ENCODE measurements at regions not wholly inside any gene's neighbourhood (a gene's known extent, or its start where the extent isn't known, plus 50 kb on each side); places are given as distances from the start of the nearest gene placed in this dataset.

DNA sequence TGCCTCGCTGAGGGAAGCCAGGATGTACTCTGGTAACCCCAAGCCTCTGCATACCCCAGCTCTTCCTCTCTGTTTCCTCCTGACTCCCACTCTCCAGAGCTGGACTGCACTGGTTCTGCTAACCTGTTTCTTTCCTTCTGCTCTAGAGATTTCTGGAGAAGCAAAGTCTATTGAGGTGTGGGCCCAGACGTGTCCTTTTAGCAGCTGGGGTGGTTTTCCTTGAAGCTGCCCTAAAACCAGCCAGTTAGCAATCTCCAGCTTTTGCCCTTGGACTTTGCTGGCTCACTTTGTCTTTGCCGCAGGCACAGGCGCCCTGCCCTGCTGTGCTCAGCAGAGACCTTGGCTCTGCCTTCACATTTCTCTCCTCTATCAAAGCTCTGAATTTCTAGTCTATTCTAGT is 171.8 kb upstream of the IVNS1ABP start:
- H4K5ac ChIP-seq (ENCODE audit: low read length): no peak overlapping the region
- H3K4me2 ChIP-seq (ENCODE audit: low read length): no peak overlapping the region
- H3K18ac ChIP-seq (ENCODE audit: low read length): no peak overlapping the region
- no peak overlapping the region for H2BK120ac ChIP-seq (ENCODE audit: low read depth, low read length)
- H3K27me3 ChIP-seq (ENCODE audit: insufficient read depth, low read length, poor library complexity): no peaks in the 10 kb centered on the region
- no peak overlapping the region for H3K4ac ChIP-seq (ENCODE audit: low read depth, low read length)
- H3K56ac ChIP-seq (ENCODE audit: low read length): no peak overlapping the region
- no peak overlapping the region for H3K9ac ChIP-seq (ENCODE audit: low read length)
- no peak overlapping the region for H4K8ac ChIP-seq (ENCODE audit: low read depth, low read length)
- no peaks in the 10 kb centered on the region for H3K79me2 ChIP-seq (ENCODE audit: control insufficient read depth, insufficient read depth, low read length)
- DNase-seq: no peak
- WGBS (ENCODE audit: extremely low coverage, insufficient coverage, low lambda C conversion rate): no CpG with 5 or more reads among the region's 4 CpGs
- H3K79me1 ChIP-seq (ENCODE audit: low read length): no peaks in the 10 kb centered on the region
- no peaks in the 10 kb centered on the region for H3K36me3 ChIP-seq (ENCODE audit: control insufficient read depth, insufficient read depth, low read length)
- no peak overlapping the region for H3K27ac ChIP-seq (ENCODE audit: low read depth, low read length)
- no peak overlapping the region for H2BK15ac ChIP-seq (replicated peaks; ENCODE audit: low read depth)
- H3K4me3 ChIP-seq (ENCODE audit: low read length): no peak overlapping the region
- no peak overlapping the region for H2BK5ac ChIP-seq (ENCODE audit: low read length)
- H3K23ac ChIP-seq (ENCODE audit: low read length): no peak overlapping the region
- no peak overlapping the region for H2AK5ac ChIP-seq (ENCODE audit: low read length)
- no peaks in the 10 kb centered on the region for H3K4me1 ChIP-seq (ENCODE audit: control insufficient read depth, low read depth, low read length)

DNA sequence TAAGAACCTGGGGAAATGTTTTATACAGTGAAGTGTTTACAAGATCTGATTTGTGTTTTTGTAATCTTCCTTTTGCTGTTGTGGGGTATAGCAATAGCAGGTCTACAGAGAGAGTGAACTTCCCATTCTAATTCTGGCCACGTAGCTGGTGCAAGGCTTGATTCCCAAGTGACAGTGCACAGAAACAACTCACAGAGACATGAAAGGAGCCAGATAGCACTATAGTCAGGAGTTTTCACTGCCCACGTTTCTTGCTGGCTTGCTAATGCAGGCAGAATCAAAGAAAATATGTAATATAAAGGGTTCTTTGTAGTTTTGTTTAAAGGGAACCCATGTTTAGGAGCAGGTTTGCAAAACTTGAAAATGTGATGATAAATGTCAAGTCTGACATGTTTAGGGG is 170.9 kb upstream of the IVNS1ABP start:
- Histone ChIP-seq H3K56ac (ENCODE audit: low read length) (no peak overlapping the region), H3K4ac (ENCODE audit: low read depth, low read length) (no peak overlapping the region), H4K5ac (ENCODE audit: low read length) (no peak overlapping the region), H3K36me3 (ENCODE audit: control insufficient read depth, insufficient read depth, low read length) (no peaks in the 10 kb centered on the region), H3K27ac (ENCODE audit: low read depth, low read length) (no peak overlapping the region), H2BK120ac (ENCODE audit: low read depth, low read length) (no peak overlapping the region), H3K4me3 (ENCODE audit: low read length) (no peak overlapping the region), H3K79me1 (ENCODE audit: low read length) (no peaks in the 10 kb centered on the region), H3K27me3 (ENCODE audit: insufficient read depth, low read length, poor library complexity) (no peaks in the 10 kb centered on the region), H3K9ac (ENCODE audit: low read length) (no peak overlapping the region), H3K18ac (ENCODE audit: low read length) (no peak overlapping the region), H3K23ac (ENCODE audit: low read length) (no peak overlapping the region), H3K4me1 (ENCODE audit: control insufficient read depth, low read depth, low read length) (no peaks in the 10 kb centered on the region), H2BK5ac (ENCODE audit: low read length) (no peak overlapping the region), H2AK5ac (ENCODE audit: low read length) (no peak overlapping the region), H3K4me2 (ENCODE audit: low read length) (no peak overlapping the region), H4K8ac (ENCODE audit: low read depth, low read length) (no peak overlapping the region), H3K79me2 (ENCODE audit: control insufficient read depth, insufficient read depth, low read length) (no peaks in the 10 kb centered on the region), H2BK15ac (replicated peaks; ENCODE audit: low read depth) (no peak overlapping the region)
- no peak for DNase-seq
- WGBS (ENCODE audit: extremely low coverage, insufficient coverage, low lambda C conversion rate): no CpG with 5 or more reads among the region's 2 CpGs

DNA sequence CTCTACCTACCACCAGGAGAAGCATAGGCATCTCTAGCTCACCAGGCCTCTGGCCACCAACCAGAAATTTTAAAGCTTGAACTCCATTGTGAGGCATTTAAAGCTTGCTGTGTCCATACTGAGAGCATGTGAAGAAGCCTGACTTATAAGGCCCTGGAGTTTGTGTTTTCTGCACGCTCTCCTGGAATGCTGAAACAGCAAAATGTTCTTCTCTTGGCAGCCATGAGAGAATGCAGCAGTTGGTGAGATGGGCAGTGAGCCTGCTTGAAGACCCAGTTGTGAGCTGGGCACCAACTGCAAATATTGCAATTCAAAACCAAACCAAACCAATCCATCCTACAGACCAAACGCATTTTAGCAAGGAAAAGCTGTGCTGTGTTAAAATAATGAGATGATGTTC is 170.0 kb upstream of the IVNS1ABP start:
- no peak overlapping the region for H2AK5ac ChIP-seq (ENCODE audit: low read length)
- no peak overlapping the region for H2BK5ac ChIP-seq (ENCODE audit: low read length)
- H3K9ac ChIP-seq (ENCODE audit: low read length): no peak overlapping the region
- H3K36me3 ChIP-seq (ENCODE audit: control insufficient read depth, insufficient read depth, low read length): no peaks in the 10 kb centered on the region
- no peak overlapping the region for H3K27ac ChIP-seq (ENCODE audit: low read depth, low read length)
- H2BK120ac ChIP-seq (ENCODE audit: low read depth, low read length): no peak overlapping the region
- no peak overlapping the region for H3K4ac ChIP-seq (ENCODE audit: low read depth, low read length)
- no peak overlapping the region for H4K5ac ChIP-seq (ENCODE audit: low read length)
- peak overlapping the region; percentile 29 for H3K23ac ChIP-seq (ENCODE audit: low read length)
- no peak overlapping the region for H3K18ac ChIP-seq (ENCODE audit: low read length)
- no peak overlapping the region for H3K56ac ChIP-seq (ENCODE audit: low read length)
- no peak overlapping the region for H3K4me2 ChIP-seq (ENCODE audit: low read length)
- WGBS (ENCODE audit: extremely low coverage, insufficient coverage, low lambda C conversion rate): no CpG with 5 or more reads among the region's 2 CpGs
- no peak overlapping the region for H4K8ac ChIP-seq (ENCODE audit: low read depth, low read length)
- H3K79me2 ChIP-seq (ENCODE audit: control insufficient read depth, insufficient read depth, low read length): no peaks in the 10 kb centered on the region
- no peak for DNase-seq
- no peaks in the 10 kb centered on the region for H3K27me3 ChIP-seq (ENCODE audit: insufficient read depth, low read length, poor library complexity)
- no peaks in the 10 kb centered on the region for H3K4me1 ChIP-seq (ENCODE audit: control insufficient read depth, low read depth, low read length)
- H2BK15ac ChIP-seq (replicated peaks; ENCODE audit: low read depth): no peak overlapping the region
- H3K79me1 ChIP-seq (ENCODE audit: low read length): no peaks in the 10 kb centered on the region
- H3K4me3 ChIP-seq (ENCODE audit: low read length): no peak overlapping the region

DNA sequence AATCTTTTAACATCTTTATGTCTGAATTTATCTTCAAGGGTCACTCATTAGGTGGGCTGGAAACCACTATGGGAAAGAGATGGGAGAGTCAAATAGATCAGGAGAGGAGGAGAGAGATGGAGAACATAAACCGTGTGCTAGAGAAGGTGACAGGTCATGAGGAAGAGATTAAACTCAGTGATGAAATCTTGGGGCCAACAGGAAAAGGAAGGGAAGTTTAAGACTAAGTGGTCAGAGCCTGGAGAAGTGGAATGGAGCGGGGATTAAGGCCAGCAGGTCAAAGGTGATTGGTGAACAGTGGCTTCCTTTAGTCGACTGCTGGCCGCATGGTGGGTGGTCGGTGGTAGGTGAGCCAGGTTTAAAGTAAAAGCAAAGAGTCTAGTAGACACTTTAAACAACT is 169.3 kb upstream of the IVNS1ABP start:
- H3K4me1 ChIP-seq (ENCODE audit: control insufficient read depth, low read depth, low read length): no peaks in the 10 kb centered on the region
- no peak overlapping the region for H2AK5ac ChIP-seq (ENCODE audit: low read length)
- no peak overlapping the region for H3K9ac ChIP-seq (ENCODE audit: low read length)
- H2BK15ac ChIP-seq (replicated peaks; ENCODE audit: low read depth): no peak overlapping the region
- H4K8ac ChIP-seq (ENCODE audit: low read depth, low read length): no peak overlapping the region
- WGBS (ENCODE audit: extremely low coverage, insufficient coverage, low lambda C conversion rate): no CpG with 5 or more reads among the region's 5 CpGs
- no peak overlapping the region for H3K18ac ChIP-seq (ENCODE audit: low read length)
- no peak overlapping the region for H3K23ac ChIP-seq (ENCODE audit: low read length)
- H3K4ac ChIP-seq (ENCODE audit: low read depth, low read length): no peak overlapping the region
- no peaks in the 10 kb centered on the region for H3K79me2 ChIP-seq (ENCODE audit: control insufficient read depth, insufficient read depth, low read length)
- no peaks in the 10 kb centered on the region for H3K79me1 ChIP-seq (ENCODE audit: low read length)
- H2BK120ac ChIP-seq (ENCODE audit: low read depth, low read length): no peak overlapping the region
- no peaks in the 10 kb centered on the region for H3K36me3 ChIP-seq (ENCODE audit: control insufficient read depth, insufficient read depth, low read length)
- no peak overlapping the region for H3K56ac ChIP-seq (ENCODE audit: low read length)
- H3K4me3 ChIP-seq (ENCODE audit: low read length): no peak overlapping the region
- H3K27ac ChIP-seq (ENCODE audit: low read depth, low read length): no peak overlapping the region
- no peak overlapping the region for H4K5ac ChIP-seq (ENCODE audit: low read length)
- no peak overlapping the region for H3K4me2 ChIP-seq (ENCODE audit: low read length)
- no peak overlapping the region for H2BK5ac ChIP-seq (ENCODE audit: low read length)
- DNase-seq: no peak
- no peaks in the 10 kb centered on the region for H3K27me3 ChIP-seq (ENCODE audit: insufficient read depth, low read length, poor library complexity)

DNA sequence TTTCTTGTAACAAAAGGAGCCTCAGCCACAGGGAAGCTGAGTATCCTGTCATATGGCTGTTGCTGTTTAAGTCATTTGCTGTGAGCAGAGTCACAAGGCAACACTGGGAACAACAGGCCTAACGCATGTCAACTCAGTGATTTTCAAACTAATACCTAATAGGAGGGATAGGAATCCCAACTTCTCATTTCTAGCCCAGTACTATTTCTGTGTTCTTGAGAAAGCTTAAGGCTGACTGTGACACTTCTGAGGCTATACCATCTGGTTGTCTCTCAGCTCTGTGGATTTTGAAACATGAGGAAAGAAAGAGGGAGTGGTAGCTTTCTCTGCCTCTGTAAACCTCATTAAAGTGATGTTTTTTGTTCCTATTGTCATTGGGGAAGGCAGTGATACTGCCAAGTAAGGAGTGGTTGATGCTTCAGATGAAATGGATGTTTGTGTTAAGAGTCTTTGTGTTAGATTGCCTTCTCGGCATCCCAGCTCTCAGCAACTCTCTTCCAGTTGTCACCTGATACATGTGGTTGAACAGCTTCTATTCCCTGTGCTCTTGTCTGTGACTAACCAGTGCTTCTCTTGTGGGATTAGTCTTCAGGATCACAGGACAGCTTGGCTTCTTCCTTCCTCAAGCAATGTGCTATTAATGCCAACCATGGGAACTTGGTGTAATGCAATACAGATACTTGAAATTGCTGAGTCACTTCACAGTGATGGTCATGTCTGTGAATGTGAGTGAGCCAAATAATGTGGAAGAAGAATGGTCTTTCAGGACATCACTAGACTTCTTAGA is 166.8 kb upstream of the IVNS1ABP start:
- Histone ChIP-seq H3K56ac (ENCODE audit: low read length) (peak overlapping the region; percentile 17), H2BK15ac (replicated peaks; ENCODE audit: low read depth) (no peak overlapping the region), H3K4me1 (ENCODE audit: control insufficient read depth, low read depth, low read length) (no peaks in the 10 kb centered on the region), H3K79me2 (ENCODE audit: control insufficient read depth, insufficient read depth, low read length) (no peaks in the 10 kb centered on the region), H3K4ac (ENCODE audit: low read depth, low read length) (peak overlapping the region; percentile 20), H3K27me3 (ENCODE audit: insufficient read depth, low read length, poor library complexity) (no peaks in the 10 kb centered on the region), H3K4me2 (ENCODE audit: low read length) (no peak overlapping the region), H3K18ac (ENCODE audit: low read length) (no peak overlapping the region), H3K79me1 (ENCODE audit: low read length) (no peaks in the 10 kb centered on the region), H3K9ac (ENCODE audit: low read length) (no peak overlapping the region), H4K8ac (ENCODE audit: low read depth, low read length) (no peak overlapping the region), H3K36me3 (ENCODE audit: control insufficient read depth, insufficient read depth, low read length) (no peaks in the 10 kb centered on the region), H3K27ac (ENCODE audit: low read depth, low read length) (no peak overlapping the region), H3K4me3 (ENCODE audit: low read length) (no peak overlapping the region), H3K23ac (ENCODE audit: low read length) (no peak overlapping the region), H4K5ac (ENCODE audit: low read length) (no peak overlapping the region), H2AK5ac (ENCODE audit: low read length) (no peak overlapping the region), H2BK120ac (ENCODE audit: low read depth, low read length) (no peak overlapping the region), H2BK5ac (ENCODE audit: low read length) (no peak overlapping the region)
- no CpG with 5 or more reads among the region's 2 CpGs for WGBS (ENCODE audit: extremely low coverage, insufficient coverage, low lambda C conversion rate)
- peak; percentile 33 for DNase-seq

DNA sequence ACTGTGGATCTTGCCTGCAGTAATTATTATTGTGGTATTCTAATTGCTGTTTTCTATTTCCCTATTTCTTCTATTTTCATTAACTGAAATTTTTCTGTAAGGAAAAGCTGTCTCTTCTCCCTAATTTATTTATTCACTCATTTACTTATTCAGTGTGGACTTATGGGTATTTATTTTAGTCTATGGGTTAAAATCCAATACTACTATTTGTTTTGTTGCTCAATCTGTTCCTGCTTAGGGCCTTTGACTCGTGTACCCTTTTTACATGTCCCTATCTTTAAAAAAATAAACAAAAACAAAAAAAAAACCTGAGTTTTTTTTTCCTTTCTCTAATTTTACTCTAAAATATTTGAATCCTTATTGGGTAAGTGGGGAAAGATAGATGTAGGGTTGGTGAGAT is 166.2 kb upstream of the IVNS1ABP start:
- H2BK15ac ChIP-seq (replicated peaks; ENCODE audit: low read depth): no peak overlapping the region
- H4K8ac ChIP-seq (ENCODE audit: low read depth, low read length): no peak overlapping the region
- no peak overlapping the region for H2AK5ac ChIP-seq (ENCODE audit: low read length)
- no peak overlapping the region for H3K4me2 ChIP-seq (ENCODE audit: low read length)
- no peak overlapping the region for H3K4me3 ChIP-seq (ENCODE audit: low read length)
- no peak for DNase-seq
- no peak overlapping the region for H4K5ac ChIP-seq (ENCODE audit: low read length)
- H3K23ac ChIP-seq (ENCODE audit: low read length): no peak overlapping the region
- H3K9ac ChIP-seq (ENCODE audit: low read length): no peak overlapping the region
- H3K27ac ChIP-seq (ENCODE audit: low read depth, low read length): no peak overlapping the region
- H3K4me1 ChIP-seq (ENCODE audit: control insufficient read depth, low read depth, low read length): no peaks in the 10 kb centered on the region
- H3K56ac ChIP-seq (ENCODE audit: low read length): no peak overlapping the region
- no CpG with 5 or more reads among the region's 1 CpG for WGBS (ENCODE audit: extremely low coverage, insufficient coverage, low lambda C conversion rate)
- no peaks in the 10 kb centered on the region for H3K36me3 ChIP-seq (ENCODE audit: control insufficient read depth, insufficient read depth, low read length)
- no peaks in the 10 kb centered on the region for H3K79me1 ChIP-seq (ENCODE audit: low read length)
- H3K4ac ChIP-seq (ENCODE audit: low read depth, low read length): no peak overlapping the region
- H2BK120ac ChIP-seq (ENCODE audit: low read depth, low read length): no peak overlapping the region
- no peak overlapping the region for H2BK5ac ChIP-seq (ENCODE audit: low read length)
- no peaks in the 10 kb centered on the region for H3K79me2 ChIP-seq (ENCODE audit: control insufficient read depth, insufficient read depth, low read length)
- H3K27me3 ChIP-seq (ENCODE audit: insufficient read depth, low read length, poor library complexity): no peaks in the 10 kb centered on the region
- no peak overlapping the region for H3K18ac ChIP-seq (ENCODE audit: low read length)
